ENCODE measurements at regions not wholly inside any gene's neighbourhood (a gene's known extent, or its start where the extent isn't known, plus 50 kb on each side); places are given as distances from the start of the nearest gene placed in this dataset.
"Not testable (repeated sequence)": the region's sequence is repeated elsewhere in the genome, so short reads cannot be mapped to it uniquely, and the experiment has no call there.

DNA sequence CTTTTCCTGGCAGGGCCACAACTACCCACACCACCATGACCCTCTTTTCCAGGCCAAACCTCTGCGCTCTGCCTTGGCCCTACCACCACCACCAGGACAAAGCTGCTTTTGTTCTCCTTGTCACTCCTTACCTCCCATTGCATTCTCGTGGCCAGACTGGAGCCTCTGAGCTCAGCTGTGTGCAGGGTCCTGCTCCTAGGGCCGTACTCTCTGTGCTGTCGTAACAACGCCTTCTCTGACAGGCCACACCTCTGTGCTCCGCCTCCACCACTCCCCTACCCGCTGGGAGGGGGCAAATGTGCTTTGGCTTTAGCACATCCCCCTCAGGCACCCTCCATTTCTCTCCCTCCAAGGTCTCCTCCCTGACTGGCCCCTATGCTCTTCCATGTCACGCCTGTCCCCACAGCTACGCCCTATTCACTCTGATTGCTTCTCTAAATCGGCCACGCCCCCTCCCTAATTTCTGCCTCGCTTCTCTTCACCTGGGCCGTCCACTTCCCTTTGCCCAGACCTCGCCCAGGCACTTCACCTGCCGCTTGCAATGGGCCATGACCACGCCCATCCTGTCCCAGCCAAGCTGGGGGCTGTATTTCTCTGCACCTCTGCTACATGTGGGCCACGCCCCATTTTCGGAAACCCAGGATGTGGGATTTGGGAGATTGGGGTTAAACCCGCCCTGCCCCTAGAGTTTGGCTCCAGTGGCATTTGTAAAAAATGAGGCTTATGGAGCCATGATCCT is 472.3 kb downstream of the KLF12 start:
- no peak for DNase-seq

DNA sequence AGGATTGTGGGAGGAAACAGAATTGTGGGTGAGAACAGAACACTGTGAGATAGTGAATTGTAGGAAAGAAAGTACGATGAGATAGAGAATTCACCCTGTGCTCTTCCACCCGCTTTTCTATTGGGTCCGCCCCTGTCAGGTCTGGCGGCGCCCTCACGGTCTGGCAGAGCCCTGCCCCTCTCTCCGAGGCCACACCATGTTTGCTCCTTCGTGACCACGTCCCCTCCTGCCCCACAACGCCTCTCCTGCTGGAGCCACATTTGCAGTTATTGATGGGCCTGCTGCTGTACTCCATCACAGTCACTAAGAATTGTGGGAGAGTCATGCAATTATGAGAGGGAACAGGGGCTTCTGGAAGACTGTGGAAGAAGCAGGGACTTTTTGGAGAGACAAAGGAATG is 473.1 kb downstream of the KLF12 start:
- DNase-seq, result no peak

GRCh38 chr13:73658639-73659038 is 475.6 kb downstream of the KLF12 start:
- no peak for DNase-seq

- DNase-seq, result peak; percentile 9
Measured at GRCh38 chr13:73657821-73658540, 476.2 kb downstream of the KLF12 start.

DNA sequence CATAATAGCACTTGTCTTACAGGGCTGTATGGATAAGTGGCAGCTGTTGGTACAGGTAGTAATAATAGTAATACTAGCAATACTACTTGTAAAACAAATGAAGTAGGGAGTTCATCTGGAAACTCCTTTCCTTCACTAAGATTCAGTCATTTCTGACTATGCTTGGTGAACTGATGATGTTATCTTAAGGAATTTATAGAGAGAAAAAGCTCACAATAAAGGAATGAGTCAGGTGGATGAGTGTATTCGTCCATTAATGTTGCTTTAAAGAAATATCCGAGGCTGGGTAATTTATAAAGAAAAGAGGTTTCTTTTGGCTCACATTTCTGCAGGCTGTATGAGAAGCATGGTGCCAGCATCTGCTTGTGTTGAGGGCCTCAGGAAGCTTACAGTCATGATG is 477.3 kb downstream of the KLF12 start:
- peak; percentile 30 for DNase-seq

DNA sequence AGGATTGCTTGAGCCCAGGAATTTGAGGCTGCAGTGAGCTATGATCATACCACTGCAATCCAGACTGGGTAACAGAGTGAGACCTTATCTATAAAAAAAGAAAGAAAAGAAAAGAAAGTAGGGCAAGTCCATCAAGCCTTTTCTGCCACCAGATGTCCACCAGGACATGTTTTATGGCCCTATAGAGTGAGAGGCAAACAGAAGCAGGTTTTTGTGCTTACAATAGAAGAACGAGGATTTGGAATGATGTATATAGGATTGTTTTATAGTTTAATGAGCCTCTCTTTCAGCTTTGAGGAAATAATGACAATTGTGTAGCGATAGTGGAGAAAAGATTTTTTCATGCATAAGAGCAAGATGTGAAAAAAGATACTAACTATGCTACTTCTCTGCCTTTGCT is 480.5 kb downstream of the KLF12 start:
- no peak for DNase-seq

GRCh38 chr13:73647417-73647816 is 486.8 kb downstream of the KLF12 start:
- no peak for DNase-seq

- DNase-seq, result not testable (repeated sequence)
Measured at GRCh38 chr13:73640476-73641179, 493.6 kb downstream of the KLF12 start.

GRCh38 chr13:73635166-73635787 is 498.9 kb downstream of the KLF12 start:
- DNase-seq, result no peak

DNA sequence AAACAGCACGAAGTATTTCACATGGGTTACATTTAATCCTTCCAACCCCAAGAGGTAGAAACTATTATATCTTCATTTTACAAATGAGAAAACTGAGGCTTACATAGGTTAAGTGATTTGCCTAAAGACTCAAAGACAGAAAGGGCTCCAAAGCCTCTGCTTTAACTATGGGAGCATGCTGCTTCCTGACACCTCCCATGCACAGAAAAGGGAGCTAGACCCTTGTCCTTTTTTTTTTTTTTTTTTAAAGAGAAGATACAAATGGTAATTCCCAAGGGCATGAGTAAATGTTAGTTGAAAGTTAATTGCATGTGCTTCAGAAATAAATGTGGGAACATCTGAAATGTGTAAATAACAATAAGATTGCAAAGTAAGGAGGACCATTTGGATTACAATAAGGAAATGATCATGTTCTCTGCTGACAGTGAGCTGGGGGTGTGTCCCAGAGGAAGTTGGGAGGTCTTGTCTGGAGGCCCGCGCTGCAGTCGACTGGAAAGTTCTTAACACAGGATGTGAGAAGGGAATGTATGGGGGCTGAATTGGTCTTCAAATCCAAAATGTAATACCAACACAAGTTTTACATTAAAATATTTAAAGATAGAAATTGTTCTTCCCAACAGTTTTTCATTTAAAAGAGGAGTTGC is 500.3 kb downstream of the KLF12 start:
- DNase-seq, result no peak

DNA sequence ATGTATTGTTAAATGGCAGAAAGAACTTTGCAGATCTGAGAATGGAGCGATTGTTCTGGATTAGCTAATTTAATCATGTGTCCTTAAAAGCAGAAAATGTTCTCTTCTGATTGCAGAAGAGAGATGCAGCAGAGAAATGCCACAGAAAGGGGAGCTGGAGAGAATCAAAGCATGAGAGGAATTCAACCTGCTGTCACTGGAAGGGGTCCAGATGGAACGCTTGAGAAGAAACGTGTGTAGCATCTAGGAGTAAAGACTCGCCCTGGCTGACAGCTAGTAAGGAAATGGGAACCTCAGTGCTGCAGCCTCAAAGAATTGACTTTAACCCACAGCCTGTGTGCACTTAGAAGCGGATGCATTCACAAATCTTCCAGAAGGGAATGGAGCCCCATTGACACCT is 502.8 kb downstream of the KLF12 start:
- DNase-seq, result no peak

DNA sequence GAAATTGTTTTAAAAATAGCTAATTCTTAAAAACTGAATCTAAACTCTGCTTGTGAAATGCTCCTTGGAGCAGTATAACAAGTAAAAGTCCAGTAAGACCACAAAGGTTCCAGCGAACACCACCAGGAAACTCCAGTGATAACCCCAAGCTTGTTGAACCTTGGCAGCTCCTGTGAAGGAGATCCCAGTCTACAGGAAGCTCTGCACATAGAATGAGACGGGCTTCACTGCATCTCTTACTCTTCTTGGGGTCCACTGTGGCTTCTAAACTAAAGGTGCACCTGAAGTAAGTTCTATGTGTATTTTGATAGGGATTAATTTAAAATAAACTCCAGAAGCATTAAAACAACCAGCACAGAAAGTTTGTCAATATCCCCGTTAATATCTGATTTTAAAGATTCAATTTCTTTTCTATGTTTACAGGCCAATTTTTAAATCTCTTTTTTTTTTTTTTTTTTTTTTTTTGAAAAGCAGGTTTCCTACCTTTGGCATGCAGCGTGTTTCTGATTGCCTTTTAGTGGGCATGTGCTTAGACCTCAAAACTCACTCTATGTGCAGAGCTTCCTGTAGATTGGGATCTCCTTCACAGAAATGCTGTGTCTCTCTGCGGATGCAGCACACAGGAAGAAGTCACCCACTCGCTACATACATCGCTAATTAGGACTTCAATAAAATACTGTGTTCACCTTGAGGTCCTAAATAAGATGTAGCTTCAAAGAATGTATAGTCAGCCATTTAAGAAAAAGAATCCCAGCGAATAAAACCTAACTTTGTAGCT is 508.5 kb downstream of the KLF12 start:
- no peak for DNase-seq

DNA sequence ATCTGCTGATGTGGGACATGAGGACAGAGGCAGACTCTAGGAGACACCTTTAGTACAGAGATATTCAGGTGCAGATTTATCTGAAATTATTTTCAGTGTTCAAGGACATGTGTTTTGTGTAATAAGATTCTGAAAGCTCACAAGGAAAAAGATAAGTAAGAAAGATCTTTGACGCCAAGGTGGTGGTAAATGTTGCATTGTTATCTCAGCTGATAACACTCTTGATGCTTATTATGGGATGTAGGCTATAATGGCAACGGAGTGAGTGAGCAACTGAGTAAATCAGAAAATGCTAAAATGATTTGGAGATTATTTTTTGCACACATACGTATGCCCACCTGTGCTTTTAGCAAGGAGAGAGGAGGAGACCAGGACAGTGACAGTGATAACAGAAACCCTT is 510.9 kb downstream of the KLF12 start:
- DNase-seq, result no peak

- no peak for DNase-seq
Measured at GRCh38 chr13:73622381-73622780, 511.8 kb downstream of the KLF12 start.

- DNase-seq, result no peak
Measured at GRCh38 chr13:73618275-73618865, 515.8 kb downstream of the KLF12 start.

DNA sequence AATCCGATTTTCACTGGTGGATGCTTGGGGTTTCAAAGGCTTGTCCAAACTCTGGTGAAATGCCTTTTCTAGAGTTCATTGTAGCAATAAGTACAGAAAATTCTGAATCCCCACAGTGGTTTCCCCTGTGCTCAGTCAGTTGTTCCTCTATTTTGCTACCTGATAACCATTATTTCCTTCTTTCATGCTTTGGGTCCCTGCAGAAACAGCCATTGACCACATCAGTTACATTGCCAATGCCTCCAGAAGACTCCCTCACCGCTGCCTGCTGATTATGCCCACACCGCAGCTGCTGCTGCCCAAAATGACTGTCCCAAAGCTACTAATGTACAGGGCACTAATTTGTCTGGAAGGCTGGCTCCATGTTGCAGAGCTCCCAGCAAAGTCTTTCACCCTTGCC is 517.3 kb downstream of the KLF12 start:
- DNase-seq, result no peak

DNA sequence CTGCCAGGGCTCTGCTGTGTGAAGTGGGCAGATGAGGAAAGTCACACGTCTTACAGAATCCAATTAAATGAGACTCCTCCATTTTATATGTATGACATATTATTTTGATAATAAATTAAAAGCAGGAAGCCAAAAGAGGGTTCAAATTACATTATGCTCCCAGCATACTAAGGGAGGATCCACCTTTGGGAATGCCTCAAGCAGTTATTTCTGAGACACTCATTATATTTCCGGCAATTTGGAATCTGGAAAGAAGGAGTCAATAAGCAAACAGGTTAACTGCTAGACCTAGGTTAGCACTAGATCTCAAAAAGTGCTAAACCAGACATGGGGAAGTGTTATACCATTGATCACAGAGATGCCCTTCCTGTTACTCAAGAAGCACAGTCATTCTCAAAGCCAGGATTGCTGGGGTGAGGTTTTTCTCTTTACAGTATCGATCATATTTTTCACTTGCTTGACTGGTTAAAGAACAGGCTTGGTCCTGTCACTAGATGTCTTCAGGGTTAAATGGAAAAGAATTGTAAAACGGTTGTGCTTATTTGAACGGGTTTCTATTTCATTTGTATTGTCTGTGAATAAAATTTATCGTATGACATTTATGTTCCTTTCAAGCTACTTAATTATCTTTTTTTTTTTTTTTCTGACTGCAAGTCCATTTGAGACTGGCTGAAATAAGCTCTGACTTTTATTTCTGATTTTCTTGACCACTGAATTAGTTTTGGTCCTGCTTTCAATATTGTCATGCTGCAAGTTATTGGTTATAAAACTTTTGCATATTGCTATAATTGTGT is 523.2 kb downstream of the KLF12 start:
- DNase-seq, result no peak

DNA sequence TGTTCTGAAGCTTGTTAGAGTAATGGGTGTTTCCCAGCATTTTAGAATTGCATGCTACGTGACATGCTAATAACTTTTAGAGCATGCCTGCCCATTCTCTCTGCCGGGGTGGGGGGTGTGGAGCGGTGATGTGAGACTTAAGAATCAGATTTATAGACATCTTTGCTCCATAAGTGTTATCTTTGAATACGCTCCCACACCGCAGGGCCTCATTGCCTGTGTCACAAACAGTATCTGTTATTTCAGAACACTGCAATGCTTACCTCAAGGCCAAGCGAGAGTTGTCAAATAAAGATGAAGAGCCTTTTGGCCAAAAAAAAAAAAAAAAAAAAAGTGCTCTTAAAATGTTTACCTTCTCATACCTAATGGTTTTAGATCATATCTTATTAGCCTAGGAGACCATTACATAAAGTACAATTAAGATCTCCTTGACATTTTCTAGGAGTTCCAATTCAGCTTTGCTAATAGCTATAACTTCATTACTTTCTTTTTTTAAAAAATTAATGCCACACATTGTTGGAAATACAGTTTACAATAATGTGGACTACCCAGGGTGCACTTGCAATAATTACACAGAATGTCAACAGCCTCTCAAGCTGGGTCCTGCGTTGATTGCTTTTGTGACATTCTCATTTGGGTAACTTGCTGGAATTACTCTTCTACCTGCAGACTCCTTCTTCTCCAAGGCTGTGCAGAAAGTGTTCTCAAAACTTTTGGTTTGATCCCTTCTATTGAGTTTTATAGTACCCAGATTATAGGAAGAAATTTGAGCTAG is 525.3 kb downstream of the KLF12 start:
- DNase-seq, result no peak

DNA sequence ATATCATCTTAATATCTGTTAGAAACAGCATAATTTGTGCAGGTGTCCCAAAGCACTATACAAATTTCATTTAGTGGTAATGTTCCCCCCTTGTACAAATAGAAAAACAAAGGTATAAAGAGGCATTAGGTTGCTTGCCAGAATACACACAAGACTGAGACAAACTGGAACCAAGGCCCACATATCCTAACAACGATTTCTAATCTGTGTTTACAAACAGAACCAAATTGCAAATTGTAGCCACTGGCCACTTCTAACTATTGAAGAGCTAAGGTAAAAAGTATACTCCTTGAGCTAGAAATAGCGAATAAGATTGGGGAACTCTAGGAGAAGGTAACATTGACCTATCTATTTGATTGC is 526.1 kb downstream of the KLF12 start:
- DNase-seq, result no peak

GRCh38 chr13:73607489-73608156 is 526.6 kb downstream of the KLF12 start:
- DNase-seq, result no peak
